ENCODE measurements at regions not wholly inside any gene's neighbourhood (a gene's known extent, or its start where the extent isn't known, plus 50 kb on each side); places are given as distances from the start of the nearest gene placed in this dataset.

GRCh38 chr10:44500451-44500850 lies 115.6 kb upstream of the CXCL12 start:
- Mint-ChIP-seq H3K27me3 (ENCODE audit: insufficient read depth, unreplicated experiment) (no peaks in the 10 kb centered on the region), H3K4me1 (ENCODE audit: low read depth, unreplicated experiment) (no peaks in the 10 kb centered on the region), H3K4me3 (ENCODE audit: unreplicated experiment) (no peak overlapping the region), H3K36me3 (ENCODE audit: insufficient read depth, unreplicated experiment) (no peaks in the 10 kb centered on the region), H3K27ac (ENCODE audit: unreplicated experiment) (no peak overlapping the region), H3K9me3 (ENCODE audit: unreplicated experiment) (peaks cover 10% of the 10 kb centered on the region)
- no peak for DNase-seq
- no TSS peak for BruUV-seq (replicated peaks)
- no peak for TF ChIP-seq CTCF (IDR thresholded peaks at IDR 0.05; ENCODE audit: insufficient read depth in 1 of 2, low read depth in 1 of 2, low read length in 1 of 2, severe bottlenecking in 1 of 2, unreplicated experiment in 1 of 2)
- no peaks in the 10 kb centered on the region for H3K27me3 ChIP-seq (replicated peaks; ENCODE audit: control insufficient read depth, insufficient read depth, low read length)
- H3K4me3 ChIP-seq (ENCODE audit: low read depth, low read length), result no peak overlapping the region
- POLR2A ChIA-PET, result no interaction called here
- no peaks in the 10 kb centered on the region for H3K36me3 ChIP-seq (ENCODE audit: control insufficient read depth, insufficient read depth, low read length)
- no peaks in the 10 kb centered on the region for H3K4me1 ChIP-seq
- H3K9me3 ChIP-seq, result peaks cover 11% of the 10 kb centered on the region; the same call in 1 of the 2 replicates
- intact Hi-C loops (cut with micrococcal nuclease; ENCODE audit: unreplicated experiment), result no loop called here
- CTCF ChIA-PET, result no interaction called here

GRCh38 chr10:44506386-44506785 lies 121.5 kb upstream of the CXCL12 start:
- Mint-ChIP-seq H3K27ac (ENCODE audit: unreplicated experiment) (no peak overlapping the region), H3K4me3 (ENCODE audit: unreplicated experiment) (no peak overlapping the region), H3K4me1 (ENCODE audit: low read depth, unreplicated experiment) (no peaks in the 10 kb centered on the region), H3K36me3 (ENCODE audit: insufficient read depth, unreplicated experiment) (no peaks in the 10 kb centered on the region), H3K9me3 (ENCODE audit: unreplicated experiment) (peaks cover 10% of the 10 kb centered on the region), H3K27me3 (ENCODE audit: insufficient read depth, unreplicated experiment) (peaks cover 6% of the 10 kb centered on the region)
- ChIA-PET POLR2A (no interaction called here), CTCF (interaction anchor here (0.6 kb wide), 1 partner anchor 11 kb away, joined by 3 read pairs; no protein-coding TSS in a partner anchor)
- peaks cover 8% of the 10 kb centered on the region; the same call in 1 of the 2 replicates for H3K9me3 ChIP-seq
- H3K36me3 ChIP-seq (ENCODE audit: control insufficient read depth, insufficient read depth, low read length), result no peaks in the 10 kb centered on the region
- H3K4me1 ChIP-seq, result no peaks in the 10 kb centered on the region
- H3K4me3 ChIP-seq (ENCODE audit: low read depth, low read length), result no peak overlapping the region
- no peak for DNase-seq
- H3K27me3 ChIP-seq (replicated peaks; ENCODE audit: control insufficient read depth, insufficient read depth, low read length), result no peaks in the 10 kb centered on the region
- peak in 1 of 2 experiments; percentile 2 for TF ChIP-seq CTCF (IDR thresholded peaks at IDR 0.05; ENCODE audit: insufficient read depth in 1 of 2, low read depth in 1 of 2, low read length in 1 of 2, severe bottlenecking in 1 of 2, unreplicated experiment in 1 of 2)
- BruUV-seq (replicated peaks), result no TSS peak
- intact Hi-C loops (cut with micrococcal nuclease; ENCODE audit: unreplicated experiment), result no loop called here

- no peaks in the 10 kb centered on the region for H3K36me3 ChIP-seq (ENCODE audit: control insufficient read depth, insufficient read depth, low read length)
- Mint-ChIP-seq H3K27ac (ENCODE audit: unreplicated experiment) (no peak overlapping the region), H3K4me1 (ENCODE audit: low read depth, unreplicated experiment) (no peaks in the 10 kb centered on the region), H3K36me3 (ENCODE audit: insufficient read depth, unreplicated experiment) (no peaks in the 10 kb centered on the region), H3K4me3 (ENCODE audit: unreplicated experiment) (no peak overlapping the region), H3K9me3 (ENCODE audit: unreplicated experiment) (no peaks in the 10 kb centered on the region), H3K27me3 (ENCODE audit: insufficient read depth, unreplicated experiment) (peaks cover 18% of the 10 kb centered on the region)
- H3K4me3 ChIP-seq (ENCODE audit: low read depth, low read length), result no peak overlapping the region
- no peaks in the 10 kb centered on the region for H3K27me3 ChIP-seq (replicated peaks; ENCODE audit: control insufficient read depth, insufficient read depth, low read length)
- H3K4me1 ChIP-seq, result no peaks in the 10 kb centered on the region
- intact Hi-C loops (cut with micrococcal nuclease; ENCODE audit: unreplicated experiment), result loop anchor here (5.0 kb wide), 1 partner anchor 33 kb away; no protein-coding TSS in a partner anchor
- ChIA-PET POLR2A (no interaction called here), CTCF (no interaction called here)
- BruUV-seq (replicated peaks), result no TSS peak
- no peak for DNase-seq
- H3K9me3 ChIP-seq, result no peaks in the 10 kb centered on the region
- no peak for TF ChIP-seq CTCF (IDR thresholded peaks at IDR 0.05; ENCODE audit: insufficient read depth in 1 of 2, low read depth in 1 of 2, low read length in 1 of 2, severe bottlenecking in 1 of 2, unreplicated experiment in 1 of 2)
Observed at GRCh38 chr10:44510379-44511115, 125.7 kb upstream of the CXCL12 start.

Data from Caco-2 (cell line).